ENCODE measurements at regions not wholly inside any gene's neighbourhood (a gene's known extent, or its start where the extent isn't known, plus 50 kb on each side); places are given as distances from the start of the nearest gene placed in this dataset.
"Not testable (repeated sequence)": the region's sequence is repeated elsewhere in the genome, so short reads cannot be mapped to it uniquely, and the experiment has no call there.

DNA sequence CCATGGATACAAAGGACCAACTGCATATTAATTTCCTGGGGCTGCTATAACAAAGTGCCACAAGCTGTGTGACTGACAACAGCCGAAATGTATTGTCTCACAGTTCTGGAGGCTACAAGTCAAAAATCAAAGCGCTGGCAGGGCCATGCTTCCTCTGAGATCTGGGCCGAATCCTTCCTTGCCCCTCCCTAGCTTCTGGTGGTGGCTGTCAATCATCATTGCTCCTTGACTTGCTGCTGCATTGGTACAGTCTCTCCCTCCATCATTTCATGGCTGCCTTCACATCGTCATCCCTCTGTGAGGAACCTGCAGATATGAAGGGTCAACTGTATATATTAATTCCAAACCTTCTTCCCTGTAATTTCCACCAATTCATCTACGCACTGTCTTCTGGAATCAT lies 118.3 kb downstream of the EXOC5 start:
- no peak for DNase-seq

DNA sequence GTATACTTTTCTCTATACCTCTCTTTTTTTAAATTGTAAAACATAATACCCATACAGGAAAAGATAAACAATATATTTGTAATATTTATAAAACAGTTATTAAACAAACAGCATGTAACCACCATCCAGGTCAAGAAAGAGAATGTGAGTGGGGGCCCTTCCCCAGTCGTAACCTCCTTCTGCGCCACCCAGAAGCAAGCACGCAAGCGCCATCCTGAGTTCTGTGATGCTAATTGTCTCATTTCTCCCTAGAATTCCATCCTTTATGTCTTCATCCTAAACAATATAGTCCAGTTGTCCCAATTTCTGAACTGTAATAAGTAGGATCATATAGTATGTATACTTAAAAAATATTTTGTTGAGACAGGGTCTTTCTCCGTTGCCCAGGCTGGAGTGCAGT lies 129.5 kb downstream of the EXOC5 start:
- DNase-seq, result no peak

DNA sequence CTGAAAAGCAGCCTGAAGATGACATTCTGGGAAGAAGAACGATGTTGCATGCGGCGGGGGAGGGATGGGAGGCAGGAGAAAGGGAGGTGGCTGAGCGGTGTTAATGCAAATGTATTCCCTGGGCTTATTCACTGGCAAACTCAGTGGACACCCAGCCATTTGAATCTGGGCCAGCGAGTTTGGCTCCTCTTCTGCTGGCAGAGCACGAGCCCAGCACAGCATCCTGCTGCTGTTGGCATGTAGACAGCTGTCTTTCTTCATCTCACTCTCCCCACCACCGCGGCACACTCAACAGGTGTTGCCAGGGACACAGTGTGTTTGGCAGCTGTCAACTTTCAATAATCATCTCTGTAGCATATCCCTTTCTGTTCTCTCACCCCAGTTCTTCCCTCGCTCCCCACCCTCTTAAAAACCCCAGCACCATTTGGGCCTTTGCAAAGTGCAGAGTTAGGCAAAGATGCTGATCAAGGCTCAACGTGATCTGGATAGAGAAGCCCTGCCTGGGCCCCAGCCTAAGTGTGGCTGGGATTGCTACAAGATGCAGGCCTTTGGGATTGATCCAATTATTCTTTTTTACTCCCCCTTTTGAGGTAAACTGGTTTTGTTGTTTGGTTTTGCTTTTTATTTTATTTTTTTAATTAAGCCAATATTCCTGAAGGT lies 131.9 kb downstream of the EXOC5 start:
- DNase-seq, result no peak

DNA sequence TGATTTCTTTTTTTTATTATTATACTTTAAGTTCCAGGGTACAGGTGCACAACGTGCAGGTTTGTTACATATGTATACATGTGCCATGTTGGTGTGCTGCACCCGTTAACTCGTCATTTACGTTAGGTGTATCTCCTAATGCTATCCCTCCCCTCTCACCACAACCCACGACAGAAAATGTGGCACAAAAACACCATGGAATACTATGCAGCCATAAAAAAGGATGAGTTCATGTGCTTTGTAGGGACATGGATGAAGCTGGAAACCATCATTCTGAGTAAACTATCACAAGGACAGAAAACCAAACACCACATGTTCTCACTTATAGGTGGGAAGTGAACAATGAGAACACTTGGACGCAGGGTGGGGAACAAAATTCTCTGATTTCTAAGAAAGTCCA lies 140.9 kb downstream of the EXOC5 start:
- not testable (repeated sequence) for DNase-seq

DNA sequence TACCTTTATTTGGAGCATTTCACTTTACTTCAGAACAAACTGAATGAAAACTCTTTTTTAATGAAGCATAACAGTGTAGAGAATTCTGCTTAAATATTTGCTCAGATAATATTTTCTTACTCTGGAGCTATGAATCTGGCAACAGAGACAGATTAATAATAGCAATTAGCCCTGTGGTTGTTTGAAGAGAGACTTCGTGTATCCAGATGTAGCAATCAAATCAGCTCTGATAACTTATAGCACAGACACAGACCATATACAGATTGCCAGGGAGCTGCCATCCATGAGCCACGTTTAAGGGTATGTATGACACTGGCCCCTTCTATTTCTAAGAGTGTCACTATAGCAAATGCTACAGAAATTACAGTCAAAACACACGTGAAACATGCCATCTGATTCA lies 146.6 kb downstream of the EXOC5 start:
- no peak for DNase-seq

DNA sequence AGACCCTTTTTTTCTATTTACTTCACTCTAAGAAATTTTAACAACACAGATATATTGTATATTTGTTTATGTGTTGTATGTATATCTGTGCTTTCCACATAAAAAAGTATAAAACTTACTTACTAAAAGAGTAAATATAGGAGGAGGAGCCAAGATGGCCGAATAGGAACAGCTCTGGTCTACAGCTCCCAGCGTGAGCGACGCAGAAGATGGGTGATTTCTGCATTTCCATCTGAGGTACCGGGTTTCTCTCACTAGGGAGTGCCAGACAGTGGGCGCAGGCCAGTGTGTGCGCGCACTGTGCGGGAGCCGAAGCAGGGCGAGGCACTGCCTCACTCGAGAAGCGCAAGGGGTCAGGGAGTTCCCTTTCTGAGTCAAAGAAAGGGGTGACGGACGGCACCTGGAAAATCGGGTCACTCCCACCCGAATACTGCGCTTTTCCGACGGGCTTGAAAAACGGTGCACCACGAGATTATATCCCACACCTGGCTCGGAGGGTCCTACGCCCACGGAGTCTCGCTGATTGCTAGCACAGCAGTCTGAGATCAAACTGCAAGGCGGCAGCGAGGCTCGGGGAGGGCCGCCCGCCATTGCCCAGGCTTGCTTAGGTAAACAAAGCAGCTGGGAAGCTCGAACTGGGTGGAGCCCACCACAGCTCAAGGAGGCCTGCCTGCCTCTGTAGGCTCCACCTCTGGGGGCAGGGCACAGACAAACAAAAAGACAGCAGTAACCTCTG lies 156.5 kb downstream of the EXOC5 start:
- not testable (repeated sequence) for DNase-seq

DNA sequence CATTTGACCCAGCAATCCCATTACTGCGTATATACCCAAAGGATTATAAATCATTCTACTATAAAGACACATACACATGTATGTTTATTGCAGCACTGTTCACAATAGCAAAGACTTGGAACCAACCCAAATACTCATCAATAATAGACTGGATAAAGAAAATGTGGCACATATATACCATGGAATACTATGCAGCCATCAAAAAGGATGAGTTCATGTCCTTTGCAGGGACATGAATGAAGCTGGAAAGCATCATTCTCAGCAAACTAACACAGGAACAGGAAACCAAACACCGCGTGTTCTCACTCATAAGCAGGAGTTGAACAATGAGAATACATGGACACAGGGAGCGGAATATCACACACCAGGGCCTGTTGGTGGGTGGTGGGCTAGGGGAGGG lies 158.3 kb downstream of the EXOC5 start:
- not testable (repeated sequence) for DNase-seq

DNA sequence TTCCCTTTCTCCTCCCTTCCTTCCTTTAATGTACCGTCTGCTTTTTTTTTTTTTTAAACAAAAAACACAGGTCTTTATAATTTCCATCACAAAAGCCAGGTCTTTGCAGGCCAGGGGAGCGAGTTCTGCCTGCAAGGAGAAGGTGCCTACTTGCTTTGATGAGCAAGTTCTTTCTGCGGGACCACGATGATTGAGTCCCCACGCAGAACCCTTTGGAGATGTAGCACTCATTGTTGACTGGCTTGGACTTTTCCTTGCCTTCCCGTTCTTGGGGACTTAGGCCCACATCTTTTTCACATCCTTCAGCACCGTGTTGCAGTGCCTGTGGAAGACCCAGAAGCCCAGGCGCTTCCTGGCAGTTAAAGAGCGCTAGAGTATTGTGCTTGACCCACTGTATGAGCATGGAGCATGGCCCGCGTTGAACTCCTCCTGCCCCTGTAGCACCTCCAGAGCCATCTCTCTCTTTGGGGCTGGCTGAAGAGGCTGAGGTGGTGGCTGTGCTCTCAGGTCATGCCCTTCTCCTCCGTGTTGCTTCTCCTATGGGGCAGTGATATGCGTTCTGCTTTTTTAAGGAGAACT lies 177.6 kb downstream of the EXOC5 start:
- DNase-seq, result no peak

DNA sequence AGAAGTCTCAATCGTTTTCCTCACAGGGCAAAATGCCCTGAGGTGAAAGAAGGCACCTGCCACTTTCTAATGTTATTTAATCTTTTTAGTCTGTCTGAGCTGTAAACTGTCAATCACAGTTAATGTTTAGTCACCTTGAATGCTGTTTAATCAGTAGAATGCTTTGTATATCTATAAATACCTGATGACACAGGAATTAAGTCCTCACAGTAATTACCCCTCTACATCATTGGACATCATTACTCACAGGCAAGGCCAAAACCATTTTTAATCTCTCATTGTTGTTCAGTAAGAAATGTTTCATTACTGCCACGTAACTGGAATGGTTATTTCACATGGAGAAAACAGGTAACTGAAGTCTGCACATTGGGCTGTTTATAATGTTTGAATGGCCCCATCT lies 178.8 kb downstream of the EXOC5 start:
- no peak for DNase-seq

DNA sequence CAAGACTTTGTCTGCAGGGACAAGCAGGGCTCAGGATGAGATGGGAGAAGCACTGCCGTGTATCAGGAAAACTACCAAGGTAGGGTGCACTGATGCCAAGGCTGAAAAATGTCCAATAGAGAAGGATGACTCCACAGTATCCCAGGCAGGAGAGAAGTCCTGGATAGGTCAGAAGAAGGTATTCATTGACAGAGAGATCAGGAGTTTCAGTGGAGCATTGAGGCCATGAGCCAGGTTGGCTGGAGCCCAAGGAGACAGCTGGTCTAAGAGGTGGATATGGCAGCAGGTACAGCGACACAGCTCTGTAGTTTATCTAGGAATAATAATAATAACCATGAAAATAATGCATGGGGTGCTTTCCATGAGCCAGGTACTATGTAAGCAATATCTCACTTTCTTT lies 180.9 kb downstream of the EXOC5 start:
- no peak for DNase-seq

DNA sequence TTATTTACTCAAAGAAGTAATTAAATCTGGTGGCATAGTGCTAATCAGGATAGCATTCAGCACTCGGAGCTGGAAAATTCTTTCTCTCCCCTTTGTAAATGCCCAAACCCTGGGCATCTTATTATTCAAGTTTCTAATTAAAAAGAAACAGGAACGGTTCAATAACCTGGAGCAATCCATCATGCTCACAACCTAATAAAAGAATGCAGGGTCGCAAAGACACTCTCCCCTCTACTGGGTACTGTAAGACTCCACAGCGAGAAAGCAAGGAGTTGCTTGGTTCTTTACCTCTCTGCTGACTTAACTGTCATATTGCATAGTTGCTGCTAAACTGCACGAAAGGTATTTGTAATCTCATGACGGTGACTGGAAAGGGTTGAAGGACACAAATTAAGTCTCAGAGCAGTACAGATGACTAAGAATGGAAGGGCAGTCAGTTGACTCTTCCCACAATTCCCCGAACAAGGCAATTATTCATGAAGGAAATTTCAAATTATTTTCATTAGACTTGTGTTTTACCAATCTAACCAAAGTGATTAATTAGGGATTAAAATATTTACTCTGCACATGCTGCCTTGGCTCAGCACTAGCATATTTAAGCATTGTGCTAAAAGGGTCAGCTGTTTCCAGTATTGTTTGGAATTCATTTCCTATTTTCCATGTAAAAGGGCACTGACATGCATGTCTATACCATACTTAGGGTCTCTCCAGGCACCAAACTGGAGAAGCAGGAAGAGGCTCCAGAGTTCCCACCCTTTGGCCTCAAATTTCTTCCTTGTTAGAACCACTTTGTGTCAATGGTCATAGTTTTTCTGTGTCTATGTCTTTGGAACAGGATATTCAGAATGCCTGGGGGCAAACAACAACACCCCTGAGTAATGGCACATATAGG lies 182.2 kb downstream of the EXOC5 start:
- DNase-seq, result no peak

DNA sequence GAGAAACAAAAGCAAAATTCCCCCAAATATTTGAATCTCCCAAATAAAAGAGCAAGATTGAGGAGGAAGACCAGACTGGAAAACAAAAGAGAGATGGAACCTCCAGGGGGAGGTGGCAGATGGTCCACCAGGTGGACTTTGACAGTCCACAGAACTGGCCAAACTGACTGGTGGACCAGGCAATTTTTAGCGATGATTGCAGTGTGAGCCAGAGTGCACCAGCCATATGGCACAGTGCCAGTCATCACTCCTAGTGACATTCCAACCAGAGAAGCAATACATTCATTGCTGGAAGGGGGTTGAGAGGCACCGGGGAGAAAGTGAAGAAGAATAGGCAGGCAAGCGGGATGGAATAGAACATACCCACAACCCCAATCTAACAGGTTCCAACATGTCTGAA lies 182.9 kb downstream of the EXOC5 start:
- DNase-seq, result no peak

DNA sequence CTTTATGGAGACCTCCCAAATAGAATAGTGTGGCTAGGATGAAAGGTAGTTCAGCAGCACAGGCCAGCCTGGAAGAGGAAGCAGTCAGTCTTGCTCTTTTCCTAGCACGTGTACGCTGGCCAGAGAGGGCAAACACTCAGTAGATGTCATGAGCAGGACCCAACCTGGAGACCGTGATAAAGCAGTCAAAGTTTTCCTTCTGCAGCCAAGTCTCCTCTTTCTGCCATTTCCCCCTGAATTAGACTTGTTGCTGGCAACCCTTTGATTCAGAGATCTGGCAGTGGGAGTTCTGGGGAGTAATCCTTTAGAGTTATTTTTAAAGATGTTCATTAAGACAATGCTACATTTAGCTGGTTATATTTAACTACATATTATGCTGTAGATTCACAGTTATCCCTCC lies 183.7 kb downstream of the EXOC5 start:
- no peak for DNase-seq

DNA sequence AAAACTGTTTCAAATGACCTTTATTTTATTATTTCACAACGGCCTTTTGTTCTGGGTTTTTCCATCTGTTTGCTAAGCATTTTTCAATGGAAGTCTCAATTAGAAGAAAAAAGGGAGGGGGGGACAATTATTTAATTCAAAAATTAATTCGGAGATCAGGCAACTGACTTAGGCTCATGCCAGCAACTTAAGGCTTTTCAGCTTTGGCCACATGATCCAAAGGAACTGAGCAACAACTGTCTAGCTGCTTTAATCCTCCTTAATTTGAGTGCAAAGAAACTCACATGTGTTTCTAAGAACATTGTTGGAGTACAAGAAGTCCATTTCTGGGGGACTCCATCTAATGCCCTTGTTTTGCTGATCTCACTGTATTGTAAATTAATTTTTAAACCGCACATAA lies 188.0 kb downstream of the EXOC5 start:
- DNase-seq, result no peak

DNA sequence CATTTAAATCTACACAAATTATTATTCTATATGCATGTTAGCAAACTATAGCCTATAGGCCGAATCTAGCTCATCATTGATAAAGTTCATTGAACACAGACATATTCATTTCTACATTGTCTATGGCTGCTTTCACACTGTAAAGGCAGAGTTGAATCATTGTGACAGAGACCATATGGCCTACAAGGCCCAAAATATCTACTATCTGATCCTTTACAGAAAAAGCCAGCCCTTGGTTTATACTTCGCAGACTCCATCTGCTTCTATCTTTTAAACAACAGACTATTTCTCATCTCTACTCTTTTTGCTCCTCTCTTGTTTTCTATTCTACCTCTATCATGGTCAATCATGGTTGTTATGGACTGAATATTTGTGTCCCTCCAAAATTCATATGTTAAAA lies 190.7 kb downstream of the EXOC5 start:
- no peak for DNase-seq

DNA sequence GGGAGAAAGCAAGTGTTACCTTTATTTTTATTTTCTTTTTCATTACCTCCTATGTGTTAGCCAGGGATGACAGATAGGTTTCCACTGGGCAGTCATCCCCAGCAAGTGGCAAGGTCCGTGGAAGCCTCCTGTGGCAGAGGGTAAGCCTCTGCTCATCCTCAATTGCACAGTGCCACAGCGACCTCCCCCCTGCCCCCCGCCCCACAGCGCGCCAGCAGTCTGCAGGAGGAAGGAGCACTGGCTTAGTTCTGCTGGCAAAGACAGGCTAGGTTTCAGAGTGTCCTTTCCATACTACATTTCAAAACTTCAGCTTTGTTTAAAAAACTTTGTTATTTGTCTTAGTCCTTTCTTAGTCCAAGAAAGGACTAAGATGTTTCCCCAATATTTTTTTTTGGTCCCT lies 194.7 kb downstream of the EXOC5 start:
- DNase-seq, result no peak

DNA sequence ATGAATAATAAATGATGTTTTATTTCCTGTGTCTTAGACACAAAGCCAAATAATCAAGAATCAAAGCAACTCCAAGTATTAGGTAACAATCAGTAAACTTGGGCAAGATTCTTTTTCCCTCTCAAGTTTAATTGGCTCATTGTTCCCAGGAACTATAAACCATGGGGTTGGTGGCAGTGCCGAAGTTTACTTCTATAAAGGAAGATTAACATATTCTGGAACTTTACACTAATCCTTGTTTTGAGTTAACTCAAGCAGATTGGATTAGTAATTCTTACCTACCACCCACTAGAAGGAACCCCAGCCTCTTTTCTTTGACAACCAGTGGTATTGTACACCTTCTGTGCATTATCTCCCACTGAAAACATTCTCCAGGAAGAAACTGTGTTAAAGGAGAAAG lies 197.1 kb downstream of the EXOC5 start:
- no peak for DNase-seq

DNA sequence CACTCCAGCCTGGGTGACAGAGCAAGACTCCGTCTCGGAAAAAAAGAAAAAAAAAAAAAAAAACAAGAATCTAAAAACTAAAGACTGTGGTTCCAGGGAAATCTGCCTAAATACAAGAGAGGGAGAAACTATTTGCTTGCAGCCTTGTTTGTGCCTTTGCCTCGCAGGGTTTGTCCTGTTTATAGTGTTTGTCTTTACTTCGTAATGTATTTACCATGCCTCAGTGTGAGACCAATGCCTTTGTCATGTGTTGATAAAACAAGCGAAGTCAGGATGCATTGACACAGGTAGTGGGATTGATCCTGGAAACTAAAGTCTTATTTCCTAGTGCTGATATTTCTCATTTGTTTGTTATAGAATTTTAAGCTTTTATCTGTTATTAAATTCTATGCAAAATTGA lies 199.0 kb downstream of the EXOC5 start:
- no peak for DNase-seq

DNA sequence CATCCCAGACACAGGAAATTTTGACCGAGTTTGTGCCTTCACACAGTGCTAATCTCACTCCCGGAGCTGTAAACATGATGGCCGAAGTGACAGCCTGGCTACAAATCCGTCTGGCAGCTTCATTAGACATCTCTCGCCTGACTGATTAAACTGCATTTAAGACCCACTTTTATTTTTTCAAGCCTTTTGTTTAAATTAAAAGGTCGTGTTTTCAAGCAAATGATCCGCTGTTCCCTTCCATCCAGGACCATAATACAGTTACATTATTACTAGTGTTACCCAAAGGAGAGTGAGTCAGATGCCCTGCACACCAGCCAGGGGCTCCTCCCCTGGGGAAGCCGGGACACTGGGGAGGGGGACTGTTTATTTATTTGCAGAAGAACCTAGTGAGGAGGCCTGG lies 200.2 kb downstream of the EXOC5 start:
- DNase-seq, result no peak

DNA sequence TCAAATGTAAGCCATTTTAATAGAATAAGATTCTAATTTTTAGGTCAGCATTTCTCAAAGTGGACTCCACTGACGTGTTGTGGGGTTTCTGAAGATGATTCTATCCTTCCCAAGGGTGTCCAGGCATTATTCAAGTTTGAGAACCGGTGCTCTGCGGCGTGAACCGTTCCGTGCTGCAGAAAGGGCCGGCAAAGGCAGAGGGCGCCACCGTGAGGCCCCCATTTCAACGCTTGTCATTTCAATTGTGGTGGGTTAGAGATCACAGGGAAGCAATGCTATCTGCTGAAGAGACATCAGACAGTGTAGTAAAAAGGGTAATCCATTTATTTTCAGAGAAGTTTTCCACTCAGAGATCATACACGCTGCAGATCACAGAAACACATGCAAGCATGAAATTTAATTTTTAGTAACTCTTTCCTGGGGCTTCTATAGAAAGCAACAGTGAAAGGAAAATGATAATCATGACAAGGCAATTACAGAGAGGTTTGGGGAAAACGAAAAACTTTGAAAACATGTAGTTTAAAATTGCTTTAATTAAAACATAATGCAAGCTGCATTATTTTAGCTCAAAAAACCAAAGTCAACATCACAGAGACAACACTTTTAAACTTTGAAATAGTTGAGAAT lies 201.7 kb downstream of the EXOC5 start:
- DNase-seq, result no peak

DNA sequence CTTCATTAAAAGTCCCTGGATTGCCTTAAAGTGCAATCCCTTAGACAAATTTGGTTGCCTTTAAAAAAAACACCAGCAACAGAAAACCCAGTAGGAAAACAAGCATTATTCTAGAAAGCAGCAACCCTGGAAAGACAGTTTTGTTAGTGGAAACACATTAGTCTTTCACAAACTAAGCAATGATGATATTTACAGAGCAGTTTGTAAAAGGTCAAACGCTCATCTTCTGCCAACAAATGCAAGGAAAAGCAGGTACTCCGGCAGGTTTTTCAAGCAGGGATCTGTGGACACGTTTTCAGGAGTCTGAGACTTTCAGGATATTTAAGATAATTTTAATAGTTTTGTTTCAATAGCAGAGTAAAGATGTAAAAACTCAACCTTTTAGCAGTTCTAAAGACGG lies 202.2 kb downstream of the EXOC5 start:
- no peak for DNase-seq

DNA sequence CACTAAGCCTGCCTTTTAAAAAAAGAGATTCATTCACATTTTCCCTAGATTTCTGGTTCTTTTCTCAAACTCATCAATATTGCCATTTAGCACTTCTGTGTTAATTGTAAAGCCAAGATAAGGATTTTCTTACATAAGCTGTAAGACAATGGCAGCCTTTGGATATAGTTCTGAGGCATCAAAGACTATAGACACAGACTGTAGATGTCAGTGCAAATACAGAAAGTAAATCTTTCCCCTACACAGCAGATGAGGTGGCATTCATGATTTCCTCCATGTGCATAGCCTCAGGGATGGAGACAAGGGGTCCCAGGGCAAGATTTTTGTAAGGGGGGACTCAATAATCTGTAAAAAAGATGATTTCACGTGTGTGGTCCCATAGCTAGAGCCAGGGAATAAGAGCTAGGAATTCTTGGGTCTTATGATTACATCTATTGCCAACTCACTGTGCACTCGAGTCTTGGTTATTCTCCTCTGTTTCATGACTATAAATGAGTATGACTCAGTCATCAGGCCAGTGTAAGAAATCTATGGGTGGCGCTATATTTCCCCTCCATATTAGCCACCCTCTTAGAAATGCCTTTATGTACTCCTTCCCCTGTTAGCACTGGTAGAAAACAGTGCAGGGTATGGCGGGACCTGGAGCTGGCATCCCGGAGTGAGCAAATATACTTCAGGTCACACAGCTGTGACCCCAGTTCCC lies 207.5 kb downstream of the EXOC5 start:
- DNase-seq, result no peak

All from EL (cell line).